Lower leg skin (tissue), 3 donors: ENCODE measurements at regions not wholly inside any gene's neighbourhood (a gene's known extent, or its start where the extent isn't known, plus 50 kb on each side); places are given as distances from the start of the nearest gene placed in this dataset.

Source experiments
- CTCF ChIP-seq, 3 donors: fragments of 450-650 bp; IDR thresholded peaks; one replicate each; pipeline ENCODE4 v1.5.1; 2016; ENCODE audit warnings: antibody characterized with exemption in 3 of 3, mild to moderate bottlenecking in 3 of 3, moderate library complexity in 2 of 3
- POLR2A ChIP-seq, 2 donors: fragments of 450-650 bp; IDR thresholded peaks; one replicate each; pipeline ENCODE4 v1.6.1; 2016 to 2017; ENCODE audit warnings: antibody characterized with exemption in 2 of 2, mild to moderate bottlenecking in 1 of 2, moderate library complexity in 1 of 2

GRCh38 chr4:14383652-14384051 is 618.6 kb upstream of the CPEB2 start:
- no peak for TF ChIP-seq POLR2A (IDR thresholded peaks at IDR 0.05)
- TF ChIP-seq CTCF (IDR thresholded peaks at IDR 0.05): no peak
